HepG2 (cell line): ENCODE measurements at regions not wholly inside any gene's neighbourhood (a gene's known extent, or its start where the extent isn't known, plus 50 kb on each side); places are given as distances from the start of the nearest gene placed in this dataset.
"Not testable (repeated sequence)": the region's sequence is repeated elsewhere in the genome, so short reads cannot be mapped to it uniquely, and the experiment has no call there.

Experiments used
- HMG20A ChIP-seq: IDR thresholded peaks from 2 replicates; pipeline ENCODE4 v1.6.1; 2016; ENCODE audit warnings: borderline replicate concordance
- HOXA3 ChIP-seq: sonication (generic); formaldehyde crosslinking; IDR thresholded peaks from 2 replicates; pipeline ENCODE4 v1.5.0; 2020; ENCODE audit warnings: missing genetic modification reagents
- NCOA1 ChIP-seq: sonication (generic); formaldehyde crosslinking; IDR thresholded peaks from 2 replicates; pipeline ENCODE4 v1.9.0; 2021; ENCODE audit warnings: missing genetic modification reagents
- POLR2AphosphoS2 ChIP-seq: IDR thresholded peaks from 2 replicates; pipeline ENCODE4 v1.6.1; 2011; ENCODE audit warnings: low read depth, low read length, improper control_type of control experiment
- POLR2AphosphoS5 ChIP-seq: IDR thresholded peaks from 2 replicates; pipeline ENCODE4 v1.6.1; 2012; ENCODE audit warnings: low read depth, low read length
- ZBTB33 ChIP-seq: sonication (generic); formaldehyde crosslinking; IDR thresholded peaks from 2 replicates; pipeline ENCODE4 v1.4.0; 2020; ENCODE audit warnings: missing genetic modification reagents
- ZNF24 ChIP-seq: fragments of 450-650 bp; IDR thresholded peaks from 2 replicates; pipeline ENCODE4 v1.6.1; 2017; ENCODE audit warnings: antibody characterized with exemption, mild to moderate bottlenecking
- ZNF569 ChIP-seq: sonication (generic); formaldehyde crosslinking; IDR thresholded peaks from 2 replicates; pipeline ENCODE4 v1.5.0; 2020; ENCODE audit warnings: mild to moderate bottlenecking, missing genetic modification reagents, moderate library complexity, borderline replicate concordance
- ZNF660 ChIP-seq: sonication (generic); formaldehyde crosslinking; IDR thresholded peaks from 2 replicates; pipeline ENCODE4 v1.5.1; 2020; ENCODE audit warnings: mild to moderate bottlenecking, low read depth, missing genetic modification reagents, borderline replicate concordance
- ZNF749 ChIP-seq: sonication (generic); formaldehyde crosslinking; IDR thresholded peaks from 2 replicates; pipeline ENCODE4 v1.8.0; 2022; ENCODE audit warnings: mild to moderate bottlenecking, missing genetic modification reagents, moderate library complexity, borderline replicate concordance
- TF ChIP-seq, protein P1 (sequence below), 2 experiments: IDR thresholded peaks; 2 replicates each; pipeline ENCODE4 v1.6.1; 2011 to 2012; ENCODE audit warnings: low read length in 2 of 2, borderline replicate concordance in 1 of 2, low read depth in 1 of 2, mild to moderate bottlenecking in 1 of 2, moderate library complexity in 1 of 2

DNA sequence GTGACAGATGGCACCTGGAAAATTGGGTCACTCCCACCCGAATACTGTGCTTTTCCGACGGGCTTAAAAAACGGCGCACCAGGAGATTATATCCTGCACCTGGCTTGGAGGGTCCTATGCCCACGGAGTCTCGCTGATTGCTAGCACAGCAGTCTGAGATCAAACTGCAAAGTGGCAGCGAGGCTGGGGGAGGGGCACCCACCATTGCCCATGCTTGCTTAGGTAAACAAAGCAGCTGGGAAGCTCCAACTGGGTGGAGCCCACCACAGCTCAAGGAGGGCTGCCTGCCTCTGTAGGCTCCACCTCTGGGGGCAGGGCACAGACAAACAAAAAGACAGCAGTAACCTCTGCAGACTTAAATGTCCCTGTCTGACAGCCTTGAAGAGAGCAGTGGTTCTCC lies 412.1 kb downstream of the STK39 start:
- not testable (repeated sequence) for TF ChIP-seq ZBTB33; ZNF569 (CRISPR knock-in tag); NCOA1 (CRISPR knock-in tag); POLR2AphosphoS5; ZNF660 (CRISPR knock-in tag); ZNF24; POLR2AphosphoS2; ZNF749; HMG20A (CRISPR knock-in tag)
- peak; percentile 32; the same call in 1 of the 2 replicates for TF ChIP-seq HOXA3 (CRISPR knock-in tag)
- TF ChIP-seq, protein P1, sequence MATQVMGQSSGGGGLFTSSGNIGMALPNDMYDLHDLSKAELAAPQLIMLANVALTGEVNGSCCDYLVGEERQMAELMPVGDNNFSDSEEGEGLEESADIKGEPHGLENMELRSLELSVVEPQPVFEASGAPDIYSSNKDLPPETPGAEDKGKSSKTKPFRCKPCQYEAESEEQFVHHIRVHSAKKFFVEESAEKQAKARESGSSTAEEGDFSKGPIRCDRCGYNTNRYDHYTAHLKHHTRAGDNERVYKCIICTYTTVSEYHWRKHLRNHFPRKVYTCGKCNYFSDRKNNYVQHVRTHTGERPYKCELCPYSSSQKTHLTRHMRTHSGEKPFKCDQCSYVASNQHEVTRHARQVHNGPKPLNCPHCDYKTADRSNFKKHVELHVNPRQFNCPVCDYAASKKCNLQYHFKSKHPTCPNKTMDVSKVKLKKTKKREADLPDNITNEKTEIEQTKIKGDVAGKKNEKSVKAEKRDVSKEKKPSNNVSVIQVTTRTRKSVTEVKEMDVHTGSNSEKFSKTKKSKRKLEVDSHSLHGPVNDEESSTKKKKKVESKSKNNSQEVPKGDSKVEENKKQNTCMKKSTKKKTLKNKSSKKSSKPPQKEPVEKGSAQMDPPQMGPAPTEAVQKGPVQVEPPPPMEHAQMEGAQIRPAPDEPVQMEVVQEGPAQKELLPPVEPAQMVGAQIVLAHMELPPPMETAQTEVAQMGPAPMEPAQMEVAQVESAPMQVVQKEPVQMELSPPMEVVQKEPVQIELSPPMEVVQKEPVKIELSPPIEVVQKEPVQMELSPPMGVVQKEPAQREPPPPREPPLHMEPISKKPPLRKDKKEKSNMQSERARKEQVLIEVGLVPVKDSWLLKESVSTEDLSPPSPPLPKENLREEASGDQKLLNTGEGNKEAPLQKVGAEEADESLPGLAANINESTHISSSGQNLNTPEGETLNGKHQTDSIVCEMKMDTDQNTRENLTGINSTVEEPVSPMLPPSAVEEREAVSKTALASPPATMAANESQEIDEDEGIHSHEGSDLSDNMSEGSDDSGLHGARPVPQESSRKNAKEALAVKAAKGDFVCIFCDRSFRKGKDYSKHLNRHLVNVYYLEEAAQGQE (IDR thresholded peaks at IDR 0.05; ENCODE audit: borderline replicate concordance in 1 of 2, low read depth in 1 of 2, low read length in 2 of 2): not testable (repeated sequence)
